T-helper 17 cell (primary cell): ENCODE measurements at regions not wholly inside any gene's neighbourhood (a gene's known extent, or its start where the extent isn't known, plus 50 kb on each side); places are given as distances from the start of the nearest gene placed in this dataset.

ENCODE experiments used
- ATAC-seq: fragments of 150-1000 bp; cut with Tn5 transposase; 2 replicates; pipeline ENCODE4 v1.10.0; 2021; ENCODE audit warnings: mild to moderate bottlenecking, moderate library complexity
- DNase-seq, 3 donors: peaks; one replicate each; pipeline versions ENCODE4 v3.0.0 to v3.0.0-alpha.2; 2020 to 2021
- H3K9me3 ChIP-seq: one replicate; pipeline ENCODE4 v1.7.0; 2013; ENCODE audit warnings: low read length, mild to moderate bottlenecking; ENCODE audit not compliant: control insufficient read depth, poor library complexity, severe bottlenecking
- H3K27ac Mint-ChIP-seq: one replicate; pipeline ENCODE4 v1.8.0; 2022; ENCODE audit warnings: mild to moderate bottlenecking, moderate library complexity, mixed read lengths
- H3K27me3 Mint-ChIP-seq: one replicate; pipeline ENCODE4 v1.8.0; 2022; ENCODE audit warnings: mixed read lengths
- H3K36me3 Mint-ChIP-seq: one replicate; pipeline ENCODE4 v1.8.0; 2022; ENCODE audit warnings: low read depth, mixed read lengths
- H3K4me1 Mint-ChIP-seq: one replicate; pipeline ENCODE4 v1.8.0; 2022; ENCODE audit warnings: mild to moderate bottlenecking, mixed read lengths
- H3K4me3 Mint-ChIP-seq: one replicate; pipeline ENCODE4 v1.8.0; 2022; ENCODE audit warnings: mild to moderate bottlenecking, moderate library complexity, mixed read lengths

DNA sequence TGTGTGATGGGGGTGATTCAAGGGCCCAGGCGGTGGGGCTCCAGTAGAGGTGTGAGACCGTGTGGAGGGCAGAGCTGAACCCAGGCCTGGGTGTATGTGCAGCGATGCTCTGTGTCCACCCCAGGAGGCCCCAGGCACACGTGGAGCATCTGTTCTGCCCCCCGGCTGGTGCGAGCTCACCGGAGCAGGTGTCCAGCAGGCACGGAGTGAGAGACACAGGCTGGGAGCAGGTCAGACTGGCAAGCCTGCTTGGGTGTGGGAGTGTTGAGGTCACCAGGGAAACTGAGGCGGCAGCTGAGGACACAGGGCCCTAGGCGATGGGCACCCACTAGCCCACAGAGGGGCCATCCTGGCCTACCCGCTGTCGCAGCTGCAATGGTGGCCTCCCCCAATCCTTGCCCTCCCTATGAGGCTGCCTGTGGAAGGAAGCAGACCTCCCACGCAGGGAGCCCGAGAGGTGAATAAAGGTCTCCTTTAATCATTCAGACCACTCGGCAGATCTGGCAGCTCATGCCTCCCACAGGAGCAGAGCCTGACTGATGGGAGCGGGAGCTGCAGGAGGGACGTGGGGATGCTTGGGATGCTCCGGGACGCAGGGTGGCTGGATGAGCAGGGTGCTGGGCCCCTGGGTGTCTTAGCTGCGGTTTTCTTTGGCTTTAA, 1165.1 kb downstream of the BRD1 start:
- Mint-ChIP-seq H3K27me3 (no peaks in the 10 kb centered on the region), H3K4me1 (no peaks in the 10 kb centered on the region), H3K27ac (no peak overlapping the region), H3K36me3 (no peaks in the 10 kb centered on the region), H3K4me3 (no peak overlapping the region)
- no peak for ATAC-seq
- no peaks in the 10 kb centered on the region for H3K9me3 ChIP-seq
- DNase-seq: no peak

- H3K27me3 Mint-ChIP-seq: no peaks in the 10 kb centered on the region
- no peaks in the 10 kb centered on the region for H3K36me3 Mint-ChIP-seq
- H3K27ac Mint-ChIP-seq: no peak overlapping the region
- no peak overlapping the region for H3K4me3 Mint-ChIP-seq
- ATAC-seq: no peak
- no peak for DNase-seq
- no peaks in the 10 kb centered on the region for H3K9me3 ChIP-seq
- no peaks in the 10 kb centered on the region for H3K4me1 Mint-ChIP-seq
These were observed 1165.7 kb downstream of the BRD1 start for GRCh38 chr22:48661984-48662383.

- no peak for DNase-seq
- no peak overlapping the region for H3K4me3 Mint-ChIP-seq
- ATAC-seq: no peak
- no peaks in the 10 kb centered on the region for H3K4me1 Mint-ChIP-seq
- H3K27ac Mint-ChIP-seq: no peak overlapping the region
- no peaks in the 10 kb centered on the region for H3K36me3 Mint-ChIP-seq
- no peaks in the 10 kb centered on the region for H3K27me3 Mint-ChIP-seq
- H3K9me3 ChIP-seq: no peaks in the 10 kb centered on the region
These were observed 1166.6 kb downstream of the BRD1 start for GRCh38 chr22:48660790-48661740.

- Mint-ChIP-seq H3K27me3 (no peaks in the 10 kb centered on the region), H3K36me3 (no peaks in the 10 kb centered on the region), H3K27ac (no peak overlapping the region), H3K4me1 (no peaks in the 10 kb centered on the region), H3K4me3 (no peak overlapping the region)
- no peaks in the 10 kb centered on the region for H3K9me3 ChIP-seq
- ATAC-seq (no peak), DNase-seq (no peak)
These were observed 1167.4 kb downstream of the BRD1 start for GRCh38 chr22:48660104-48660789.

DNA sequence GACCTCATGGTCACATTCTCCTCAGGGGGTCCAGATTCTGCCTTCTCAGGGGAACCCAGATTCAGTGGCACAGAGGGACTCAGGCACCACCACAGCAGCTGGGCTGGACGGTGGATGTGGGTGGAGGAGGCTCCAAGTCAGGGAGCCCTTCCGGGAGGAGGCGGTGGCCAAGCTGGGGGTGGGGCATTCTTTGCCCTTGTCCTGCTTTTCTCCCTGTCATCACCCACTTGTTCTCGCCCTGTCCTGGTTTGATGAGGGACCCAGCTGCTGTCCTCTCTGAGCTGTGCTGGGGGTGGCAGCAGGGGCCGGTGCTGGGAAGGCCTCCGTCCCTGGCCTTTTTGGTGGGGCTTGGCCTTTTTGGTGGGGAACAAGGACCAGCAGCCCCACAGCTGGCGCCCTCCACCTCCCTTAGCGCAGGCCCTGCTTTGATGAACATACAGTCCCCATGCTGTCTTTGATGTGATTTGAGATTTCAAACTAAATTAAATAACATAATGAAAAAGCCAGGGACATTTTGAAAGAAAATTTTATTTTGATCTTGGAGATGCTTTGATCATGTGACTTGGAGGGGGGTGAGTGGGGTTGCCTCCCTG, 1168.2 kb downstream of the BRD1 start:
- Mint-ChIP-seq H3K4me3 (no peak overlapping the region), H3K4me1 (no peaks in the 10 kb centered on the region), H3K27ac (no peak overlapping the region), H3K36me3 (no peaks in the 10 kb centered on the region), H3K27me3 (no peaks in the 10 kb centered on the region)
- no peaks in the 10 kb centered on the region for H3K9me3 ChIP-seq
- no peak for ATAC-seq
- DNase-seq: no peak

- ATAC-seq: no peak
- Mint-ChIP-seq H3K4me1 (no peaks in the 10 kb centered on the region), H3K27me3 (no peaks in the 10 kb centered on the region), H3K4me3 (no peak overlapping the region), H3K36me3 (no peaks in the 10 kb centered on the region), H3K27ac (no peak overlapping the region)
- no peak for DNase-seq
- H3K9me3 ChIP-seq: no peaks in the 10 kb centered on the region
These were observed 1168.8 kb downstream of the BRD1 start for GRCh38 chr22:48658871-48659270.

GRCh38 chr22:48658246-48658645, 1169.4 kb downstream of the BRD1 start:
- no peak overlapping the region for H3K4me3 Mint-ChIP-seq

DNA sequence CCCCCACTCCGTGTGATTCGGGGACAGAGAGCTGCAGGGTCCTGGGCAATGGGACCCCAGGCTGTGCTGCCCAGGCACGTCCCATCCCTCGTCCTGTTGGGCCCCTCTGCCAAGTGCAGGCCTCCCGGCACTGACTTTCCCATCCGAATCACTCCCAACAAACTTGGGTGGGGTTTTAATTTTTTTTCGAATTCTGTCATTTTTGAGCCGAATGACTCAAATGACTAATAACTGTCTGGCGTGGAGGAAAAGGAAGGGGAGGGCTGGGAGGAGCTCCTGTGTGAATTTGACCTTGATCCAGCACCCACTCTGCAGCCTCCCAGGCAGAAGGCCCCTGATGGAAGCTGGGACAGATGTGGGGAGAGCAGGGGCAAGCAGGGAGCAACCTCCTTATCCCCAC, 1173.2 kb downstream of the BRD1 start:
- Mint-ChIP-seq H3K4me1 (no peaks in the 10 kb centered on the region), H3K36me3 (no peaks in the 10 kb centered on the region), H3K4me3 (no peak overlapping the region), H3K27ac (no peak overlapping the region), H3K27me3 (no peaks in the 10 kb centered on the region)
- no peak for DNase-seq
- no peak for ATAC-seq
- no peaks in the 10 kb centered on the region for H3K9me3 ChIP-seq

More at GRCh38 chr22:48658246-48658645, 1169.4 kb downstream of the BRD1 start:
- no peaks in the 10 kb centered on the region for H3K36me3 Mint-ChIP-seq
- H3K27ac Mint-ChIP-seq: no peak overlapping the region
- ATAC-seq (no peak), DNase-seq (no peak)
- H3K27me3 Mint-ChIP-seq: no peaks in the 10 kb centered on the region
- H3K4me1 Mint-ChIP-seq: no peaks in the 10 kb centered on the region
- H3K9me3 ChIP-seq: no peaks in the 10 kb centered on the region

- Mint-ChIP-seq H3K4me3 (no peak overlapping the region), H3K27me3 (no peaks in the 10 kb centered on the region), H3K27ac (no peak overlapping the region), H3K36me3 (no peaks in the 10 kb centered on the region), H3K4me1 (no peaks in the 10 kb centered on the region)
- ATAC-seq (no peak), DNase-seq (no peak)
- no peaks in the 10 kb centered on the region for H3K9me3 ChIP-seq
These were observed 1173.7 kb downstream of the BRD1 start for GRCh38 chr22:48653929-48654328.

- Mint-ChIP-seq H3K27me3 (no peaks in the 10 kb centered on the region), H3K4me1 (no peaks in the 10 kb centered on the region), H3K4me3 (no peak overlapping the region), H3K36me3 (no peaks in the 10 kb centered on the region), H3K27ac (no peak overlapping the region)
- DNase-seq (no peak), ATAC-seq (no peak)
- H3K9me3 ChIP-seq: no peaks in the 10 kb centered on the region
These were observed 1174.4 kb downstream of the BRD1 start for GRCh38 chr22:48653306-48653705.

DNA sequence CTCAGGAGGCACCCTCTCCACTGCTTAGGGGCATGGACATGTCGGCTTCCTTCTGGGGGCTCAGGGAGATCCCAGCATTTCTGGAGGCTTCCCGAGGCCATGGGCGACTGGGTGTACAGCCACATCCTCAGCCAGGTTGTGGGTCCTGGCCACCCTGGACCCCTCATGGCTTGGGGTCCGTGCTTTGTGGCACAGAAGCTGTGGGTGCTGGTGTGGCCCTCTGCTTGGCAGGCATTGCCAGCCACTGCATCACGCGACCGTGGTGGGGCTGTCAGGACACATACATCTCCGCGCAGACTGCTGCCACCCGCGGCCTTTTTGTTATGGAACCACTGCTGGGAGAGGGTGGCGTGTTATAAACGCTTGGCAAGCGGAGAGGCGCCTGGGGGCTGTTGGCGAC, 1174.9 kb downstream of the BRD1 start:
- no peak overlapping the region for H3K27ac Mint-ChIP-seq
- no peak overlapping the region for H3K4me3 Mint-ChIP-seq
- DNase-seq (no peak), ATAC-seq (no peak)
- no peaks in the 10 kb centered on the region for H3K36me3 Mint-ChIP-seq
- H3K4me1 Mint-ChIP-seq: no peaks in the 10 kb centered on the region
- H3K27me3 Mint-ChIP-seq: no peaks in the 10 kb centered on the region
- H3K9me3 ChIP-seq: no peaks in the 10 kb centered on the region

DNA sequence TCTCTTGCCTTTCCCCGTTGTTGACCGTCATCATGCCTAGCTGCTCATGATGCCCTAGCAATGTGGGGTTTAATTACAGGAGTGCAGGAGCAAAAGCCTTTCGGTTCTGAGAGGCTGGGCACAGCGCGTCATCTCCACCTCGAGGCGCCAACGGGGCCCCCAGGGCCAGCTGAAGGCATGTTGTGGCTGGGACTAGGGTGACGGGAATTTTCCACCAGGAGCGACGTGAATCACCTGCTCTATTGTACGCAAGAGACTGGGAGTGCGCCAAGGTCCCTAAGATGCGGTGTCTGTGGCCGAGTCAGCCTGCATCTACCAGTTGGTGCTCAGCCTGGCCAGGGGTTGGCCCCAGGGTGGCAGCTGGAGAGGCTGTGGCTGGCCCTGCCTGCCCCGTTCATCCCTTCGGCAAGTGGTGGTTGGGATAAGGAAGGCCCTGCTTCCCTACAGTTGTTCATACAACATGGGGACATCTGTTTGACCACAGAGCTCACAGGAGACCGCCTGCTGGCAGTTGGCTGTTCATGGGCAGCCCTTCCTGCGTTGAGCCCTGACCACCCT, 1175.6 kb downstream of the BRD1 start:
- no peak overlapping the region for H3K4me3 Mint-ChIP-seq
- no peaks in the 10 kb centered on the region for H3K9me3 ChIP-seq
- H3K27me3 Mint-ChIP-seq: no peaks in the 10 kb centered on the region
- H3K27ac Mint-ChIP-seq: no peak overlapping the region
- DNase-seq (no peak), ATAC-seq (no peak)
- H3K4me1 Mint-ChIP-seq: no peaks in the 10 kb centered on the region
- no peaks in the 10 kb centered on the region for H3K36me3 Mint-ChIP-seq
